Activated CD4-positive, alpha-beta T cell treated with anti-CD3 and anti-CD28 coated beads, Interleukin-2, amount 10 ng/mL, durations not matched to agents 7 days and 5 days (primary cell): ENCODE measurements at regions not wholly inside any gene's neighbourhood (a gene's known extent, or its start where the extent isn't known, plus 50 kb on each side); places are given as distances from the start of the nearest gene placed in this dataset.

Source experiments
- CTCF ChIA-PET: fragments of 350-600 bp; sonication (Branson Sonifier 250); formaldehyde crosslinking; loops from one replicate; lab custom pipeline; 2021; ENCODE audit warnings: antibody characterized with exemption; lab: Charles Lee
- POLR2A ChIA-PET: fragments of 350-600 bp; sonication (Branson Sonifier 250); formaldehyde crosslinking; loops from one replicate; lab custom pipeline; 2021; ENCODE audit warnings: antibody characterized with exemption; lab: Charles Lee
- DNase-seq: peaks from one replicate; pipeline ENCODE4 v3.0.0-alpha.2; 2020
- H3K27ac Mint-ChIP-seq: one replicate; pipeline ENCODE4 v1.8.0; 2021; ENCODE audit warnings: mild to moderate bottlenecking, moderate library complexity, mixed read lengths
- H3K27me3 Mint-ChIP-seq: one replicate; pipeline ENCODE4 v1.8.0; 2021; ENCODE audit warnings: mixed read lengths
- H3K36me3 Mint-ChIP-seq: one replicate; pipeline ENCODE4 v1.8.0; 2021; ENCODE audit warnings: low read depth, mixed read lengths
- H3K4me1 Mint-ChIP-seq: one replicate; pipeline ENCODE4 v1.8.0; 2021; ENCODE audit warnings: mixed read lengths
- H3K4me3 Mint-ChIP-seq: one replicate; pipeline ENCODE4 v1.8.0; 2021; ENCODE audit warnings: mild to moderate bottlenecking, moderate library complexity, mixed read lengths
- H3K9me3 Mint-ChIP-seq: one replicate; pipeline ENCODE4 v1.8.0; 2021; ENCODE audit warnings: mixed read lengths

DNA sequence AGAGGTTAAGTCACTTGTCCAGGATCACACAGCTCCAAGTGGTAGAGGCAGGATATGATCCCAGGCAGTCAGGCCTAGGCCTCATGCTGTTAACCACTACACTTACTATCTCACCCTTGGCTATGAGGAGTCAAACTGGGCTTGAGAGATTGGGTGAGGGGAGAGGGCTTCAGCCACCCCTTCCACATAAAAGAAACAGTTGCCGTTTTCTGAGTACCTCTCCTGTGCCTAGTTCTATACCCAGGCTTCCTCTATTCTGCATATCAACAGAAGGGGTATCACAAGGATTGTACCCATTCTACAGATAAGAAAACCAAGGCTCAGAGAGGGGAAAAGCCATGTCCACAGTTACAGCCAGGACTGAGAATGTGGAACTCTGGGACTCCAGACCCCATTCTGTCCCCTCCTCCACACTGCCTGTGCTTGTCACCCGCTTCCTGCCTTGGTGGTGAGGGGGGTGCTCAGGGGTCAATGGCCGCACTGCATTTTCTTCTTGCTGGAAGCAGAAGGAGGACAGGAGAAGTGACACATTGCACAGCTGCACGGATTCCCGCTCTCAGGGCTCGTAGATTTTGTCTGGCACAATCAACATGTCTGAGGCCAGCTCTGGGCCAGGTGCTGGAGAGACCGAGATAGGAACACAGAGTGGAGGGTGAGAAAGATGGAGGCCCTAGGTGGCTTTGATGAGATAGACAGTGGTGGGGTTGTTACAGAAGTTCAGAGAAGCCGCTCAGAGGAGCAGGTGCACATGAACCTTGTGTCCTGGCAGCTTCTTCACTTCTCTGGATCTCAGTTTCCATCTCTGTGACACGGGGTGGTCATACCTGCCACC is 108.4 kb upstream of the PTPN1 start:
- no peaks in the 10 kb centered on the region for H3K4me1 Mint-ChIP-seq
- ChIA-PET CTCF (no interaction called here), POLR2A (no interaction called here)
- H3K4me3 Mint-ChIP-seq = no peak overlapping the region
- H3K9me3 Mint-ChIP-seq = no peaks in the 10 kb centered on the region
- H3K27ac Mint-ChIP-seq = no peak overlapping the region
- DNase-seq = no peak
- H3K36me3 Mint-ChIP-seq = no peaks in the 10 kb centered on the region
- H3K27me3 Mint-ChIP-seq = peaks cover 17% of the 10 kb centered on the region

DNA sequence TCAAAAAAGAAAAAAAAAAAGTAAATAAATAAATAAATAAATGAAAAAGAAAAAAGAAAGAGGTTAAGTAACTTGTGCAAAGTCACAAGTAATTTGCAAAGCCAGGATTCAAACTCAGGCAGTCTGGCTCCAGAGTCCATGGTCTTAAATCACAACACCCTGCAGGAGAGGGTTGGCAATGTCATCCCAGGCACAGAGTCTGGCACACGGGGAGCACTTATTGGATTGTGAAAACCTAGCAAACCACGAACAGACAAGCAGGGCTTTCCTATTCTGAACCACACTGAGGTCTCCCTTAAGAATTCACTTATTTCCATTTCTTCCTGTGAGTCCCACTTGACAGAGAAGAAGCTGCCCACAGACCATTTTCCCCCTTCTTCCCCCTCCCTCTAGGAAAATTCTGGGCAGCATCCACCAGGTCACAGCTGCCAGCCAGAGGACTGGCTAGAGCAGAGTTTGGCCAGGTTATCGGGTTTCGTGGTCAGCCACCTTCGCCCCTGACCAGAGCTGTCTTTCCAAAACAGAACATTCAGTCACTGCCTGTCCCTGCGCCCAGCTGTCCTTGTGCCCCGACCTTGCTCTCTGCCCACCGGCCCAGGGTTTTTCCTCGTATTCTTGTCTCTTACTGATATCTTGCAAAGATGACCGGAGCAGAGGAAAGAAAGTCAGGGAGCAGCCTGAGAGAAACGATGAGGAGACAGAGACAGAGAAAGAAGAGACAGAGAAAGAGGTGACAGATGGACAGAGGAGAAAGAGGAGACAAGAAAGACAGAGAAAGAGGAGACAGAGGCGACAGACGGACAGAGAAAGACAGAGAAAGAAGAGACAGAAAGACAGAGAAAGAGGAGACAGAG is 106.4 kb upstream of the PTPN1 start:
- no peaks in the 10 kb centered on the region for H3K9me3 Mint-ChIP-seq
- no peak overlapping the region for H3K27ac Mint-ChIP-seq
- DNase-seq = no peak
- ChIA-PET POLR2A (no interaction called here), CTCF (interaction anchor here (0.6 to 1.4 kb wide), 2 partner anchors 11 to 525 kb away, joined by 3 to 5 read pairs; no protein-coding TSS in a partner anchor)
- peaks cover 19% of the 10 kb centered on the region for H3K27me3 Mint-ChIP-seq
- no peaks in the 10 kb centered on the region for H3K36me3 Mint-ChIP-seq
- H3K4me1 Mint-ChIP-seq = no peaks in the 10 kb centered on the region
- no peak overlapping the region for H3K4me3 Mint-ChIP-seq

DNA sequence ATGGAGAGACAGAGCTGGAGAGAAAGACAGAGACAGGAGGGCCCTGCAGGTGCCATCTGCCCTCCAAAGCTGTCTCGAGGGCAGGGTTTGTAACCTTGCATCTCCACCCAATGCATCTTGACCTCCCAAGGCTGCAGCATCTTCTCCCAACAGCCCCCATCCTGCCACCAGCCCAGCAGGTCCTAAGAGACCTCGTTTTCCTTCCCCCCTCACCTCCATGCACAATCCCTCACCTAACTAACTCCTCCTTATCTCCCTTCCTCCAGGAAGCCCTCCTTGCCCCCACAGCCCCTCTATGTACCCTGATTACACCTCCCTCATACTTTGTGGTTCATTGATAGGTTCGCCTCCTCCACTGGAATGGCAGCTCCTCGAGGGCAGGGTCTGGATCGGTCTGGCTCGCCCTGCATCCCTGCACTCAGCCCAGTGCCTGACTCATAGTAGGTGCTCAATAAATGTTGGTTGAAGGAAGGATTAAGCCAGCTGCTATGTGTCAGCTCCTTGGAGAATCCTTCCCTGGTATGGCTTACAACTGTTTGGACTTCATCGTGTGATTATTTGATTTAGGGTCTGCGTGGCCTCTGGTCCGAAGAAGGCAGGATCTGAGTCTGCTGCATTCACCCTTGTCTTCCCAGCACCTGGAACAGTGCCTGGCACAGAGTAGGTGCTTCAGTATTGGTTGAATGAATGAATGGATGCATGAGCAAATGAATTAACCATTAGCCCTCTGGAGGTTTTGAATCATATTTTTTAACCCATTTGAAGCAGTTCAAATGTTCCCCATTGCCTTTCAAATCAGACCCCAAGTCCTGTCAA is 105.6 kb upstream of the PTPN1 start:
- Mint-ChIP-seq H3K4me1 (no peaks in the 10 kb centered on the region), H3K27ac (no peak overlapping the region), H3K9me3 (no peaks in the 10 kb centered on the region), H3K27me3 (peaks cover 19% of the 10 kb centered on the region), H3K4me3 (no peak overlapping the region), H3K36me3 (no peaks in the 10 kb centered on the region)
- POLR2A ChIA-PET = no interaction called here
- CTCF ChIA-PET = interaction anchor here (0.6 to 1.4 kb wide), 3 partner anchors 12 to 525 kb away, joined by 3 to 5 read pairs (median 3); no protein-coding TSS in a partner anchor
- DNase-seq = no peak

DNA sequence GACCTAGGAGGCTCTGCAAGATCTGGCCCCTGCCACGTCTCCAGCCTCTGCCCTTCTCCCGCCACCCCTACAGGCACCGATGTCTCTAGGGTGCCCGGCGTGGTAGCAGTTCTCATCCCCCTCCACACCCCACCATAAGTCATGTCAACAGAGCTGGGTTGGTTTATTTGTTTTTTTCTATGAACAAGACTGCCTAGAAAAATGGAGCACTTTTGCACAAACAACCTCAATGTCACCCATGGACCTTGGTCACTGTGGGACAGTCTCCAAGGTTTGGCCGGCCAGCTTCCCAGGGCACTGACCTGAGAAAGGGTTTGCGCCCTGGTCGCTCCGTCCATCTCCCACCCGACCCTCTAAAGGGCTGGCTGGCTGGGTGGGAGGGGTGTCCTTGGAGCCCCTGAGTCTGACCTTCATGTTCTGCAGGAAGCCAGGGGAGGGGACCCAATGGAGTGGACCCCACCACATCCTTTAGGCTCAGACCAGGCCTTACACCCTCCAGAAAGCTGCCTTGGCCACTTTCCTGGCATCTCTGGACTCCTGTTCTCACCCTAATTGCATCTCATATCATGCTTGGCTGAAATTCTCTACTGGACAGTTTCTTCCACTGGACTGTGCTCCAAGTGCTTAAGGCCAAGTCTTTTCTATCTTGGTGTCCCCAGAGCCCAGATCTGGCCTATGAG is 104.8 kb upstream of the PTPN1 start:
- Mint-ChIP-seq H3K36me3 (no peaks in the 10 kb centered on the region), H3K27ac (no peak overlapping the region), H3K4me1 (no peaks in the 10 kb centered on the region), H3K4me3 (no peak overlapping the region), H3K27me3 (peaks cover 19% of the 10 kb centered on the region), H3K9me3 (no peaks in the 10 kb centered on the region)
- DNase-seq = no peak
- CTCF ChIA-PET = interaction anchor here (1.4 kb wide), 1 partner anchor 13 kb away, joined by 3 read pairs; no protein-coding TSS in a partner anchor
- POLR2A ChIA-PET = no interaction called here

DNA sequence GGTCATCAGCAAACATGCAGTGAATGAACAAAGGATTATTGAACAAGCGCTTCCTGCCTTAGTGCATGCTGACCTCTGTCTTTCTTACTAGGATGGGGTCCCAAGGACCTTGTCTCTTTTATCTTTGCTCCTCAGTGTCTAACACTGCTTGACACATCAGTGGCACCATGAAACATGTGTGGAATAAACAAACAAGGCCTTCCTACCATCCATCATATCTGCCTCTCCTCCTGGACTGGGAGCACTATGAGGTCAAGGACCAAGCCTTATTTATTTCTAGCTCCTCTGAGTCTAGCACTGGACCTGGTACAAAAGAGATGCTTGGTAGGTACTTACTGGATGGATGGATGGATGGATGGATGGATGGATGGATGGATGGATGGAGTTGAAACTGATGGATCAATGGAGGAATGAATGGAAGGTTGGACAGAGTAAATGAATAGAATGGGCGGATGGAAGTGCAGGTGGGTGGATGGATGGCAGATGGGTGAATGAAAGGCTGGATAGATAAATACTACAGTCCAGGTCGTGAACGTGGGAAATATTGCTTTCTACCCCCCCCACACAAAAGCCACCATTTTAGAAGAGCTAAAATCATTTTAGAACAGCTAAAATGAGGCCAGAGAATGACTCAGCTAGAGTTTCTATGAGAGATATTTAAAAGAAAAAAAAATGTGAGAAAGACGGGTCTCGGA is 104.1 kb upstream of the PTPN1 start:
- ChIA-PET CTCF (no interaction called here), POLR2A (no interaction called here)
- Mint-ChIP-seq H3K4me1 (no peaks in the 10 kb centered on the region), H3K4me3 (no peak overlapping the region), H3K9me3 (no peaks in the 10 kb centered on the region), H3K27me3 (peaks cover 19% of the 10 kb centered on the region), H3K27ac (no peak overlapping the region), H3K36me3 (no peaks in the 10 kb centered on the region)
- no peak for DNase-seq

DNA sequence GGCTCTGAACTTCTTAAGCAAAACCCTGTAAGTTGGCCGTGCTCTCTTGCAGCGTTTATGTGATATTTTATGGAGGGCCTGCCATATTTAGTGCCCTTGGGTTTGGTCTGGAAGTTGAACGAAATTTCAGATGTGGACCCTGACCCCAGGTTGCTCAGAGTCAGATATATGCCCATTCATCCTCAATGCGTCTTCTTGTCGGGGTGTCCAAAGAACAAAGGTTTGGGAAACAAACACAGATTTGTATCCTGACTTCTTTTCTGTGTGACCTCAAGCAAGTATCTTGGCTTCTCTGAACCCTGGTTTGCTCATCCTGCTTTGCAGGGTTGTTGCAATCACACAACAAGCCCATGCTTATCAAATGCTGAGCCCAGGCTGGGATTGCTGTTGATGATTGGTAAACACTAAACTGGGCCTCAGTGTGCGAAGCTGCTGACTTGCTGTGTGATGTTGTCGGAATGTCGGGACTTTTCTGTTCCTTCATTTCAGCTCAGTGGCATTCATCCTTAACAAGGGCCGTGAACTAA is 103.5 kb upstream of the PTPN1 start:
- no peak overlapping the region for H3K4me3 Mint-ChIP-seq

DNA sequence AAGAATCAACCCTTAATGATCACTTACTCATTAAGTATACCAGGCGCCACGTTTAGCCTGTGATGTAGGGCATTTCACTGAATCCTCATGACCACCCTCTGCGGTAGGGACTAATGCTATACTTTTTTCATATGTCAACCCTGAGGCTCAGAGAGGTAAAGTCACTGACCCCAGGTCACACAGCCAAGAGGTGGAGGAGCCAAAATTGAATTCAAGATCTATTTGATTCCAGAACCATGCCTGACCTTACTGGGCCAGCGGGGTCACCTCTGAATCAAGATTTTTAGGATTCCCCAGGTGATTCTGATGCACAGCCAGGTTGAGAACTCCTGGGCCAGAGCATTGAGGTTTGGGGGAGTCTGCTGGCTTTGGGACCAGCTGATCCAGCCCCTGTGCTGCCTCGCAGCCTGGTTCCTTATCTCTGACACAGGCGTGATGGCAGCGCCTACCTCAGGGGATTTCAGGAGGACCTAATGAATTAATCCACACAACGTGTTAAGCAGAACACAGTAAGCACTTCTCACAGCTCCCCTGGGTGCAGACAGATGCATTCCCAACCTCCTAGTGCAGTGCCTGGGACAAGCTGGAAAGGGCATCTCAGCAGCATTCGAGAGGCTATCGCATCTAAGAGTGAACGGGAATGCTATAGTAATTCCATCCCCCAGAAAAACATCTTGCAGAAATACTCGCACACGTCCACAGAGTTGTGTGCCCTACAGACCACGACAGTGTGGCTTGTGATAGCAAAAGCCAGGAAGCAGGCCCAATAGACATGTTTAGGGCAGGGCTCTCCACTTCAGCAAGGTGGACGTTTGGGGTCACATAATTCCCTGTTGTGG is 101.4 kb upstream of the PTPN1 start:
- Mint-ChIP-seq H3K9me3 (no peaks in the 10 kb centered on the region), H3K27me3 (peaks cover 20% of the 10 kb centered on the region), H3K27ac (no peak overlapping the region), H3K36me3 (no peaks in the 10 kb centered on the region), H3K4me3 (no peak overlapping the region), H3K4me1 (no peaks in the 10 kb centered on the region)
- CTCF ChIA-PET = no interaction called here
- POLR2A ChIA-PET = no interaction called here
- no peak for DNase-seq

More for the DNA sequence above, 103.5 kb upstream of the PTPN1 start:
- no peak overlapping the region for H3K27ac Mint-ChIP-seq
- DNase-seq = no peak
- ChIA-PET POLR2A (no interaction called here), CTCF (no interaction called here)
- peaks cover 19% of the 10 kb centered on the region for H3K27me3 Mint-ChIP-seq
- no peaks in the 10 kb centered on the region for H3K9me3 Mint-ChIP-seq
- H3K36me3 Mint-ChIP-seq = no peaks in the 10 kb centered on the region
- no peaks in the 10 kb centered on the region for H3K4me1 Mint-ChIP-seq

DNA sequence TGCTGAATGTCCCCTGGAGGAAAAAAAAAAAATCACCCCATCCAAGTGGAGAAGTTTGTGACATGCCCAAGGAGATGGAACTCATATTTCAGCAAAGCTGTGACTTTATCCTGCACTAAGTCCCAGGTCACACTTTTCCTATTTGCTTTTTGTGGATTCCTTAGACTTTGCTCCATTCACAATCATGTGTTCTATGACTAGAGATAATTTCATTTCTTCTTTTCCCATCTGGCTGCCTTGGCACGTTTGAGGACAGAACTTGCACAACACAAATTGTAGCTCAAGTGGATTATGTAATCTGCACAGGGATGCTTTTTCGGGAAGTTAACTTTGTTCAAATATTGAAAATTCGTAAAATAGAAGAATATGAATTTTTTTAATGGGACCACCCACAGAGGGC is 100.7 kb upstream of the PTPN1 start:
- CTCF ChIA-PET = no interaction called here
- no peak for DNase-seq
- POLR2A ChIA-PET = no interaction called here
- H3K36me3 Mint-ChIP-seq = no peaks in the 10 kb centered on the region
- no peaks in the 10 kb centered on the region for H3K4me1 Mint-ChIP-seq
- peaks cover 13% of the 10 kb centered on the region for H3K27me3 Mint-ChIP-seq
- H3K9me3 Mint-ChIP-seq = no peaks in the 10 kb centered on the region
- H3K4me3 Mint-ChIP-seq = no peak overlapping the region
- no peak overlapping the region for H3K27ac Mint-ChIP-seq

DNA sequence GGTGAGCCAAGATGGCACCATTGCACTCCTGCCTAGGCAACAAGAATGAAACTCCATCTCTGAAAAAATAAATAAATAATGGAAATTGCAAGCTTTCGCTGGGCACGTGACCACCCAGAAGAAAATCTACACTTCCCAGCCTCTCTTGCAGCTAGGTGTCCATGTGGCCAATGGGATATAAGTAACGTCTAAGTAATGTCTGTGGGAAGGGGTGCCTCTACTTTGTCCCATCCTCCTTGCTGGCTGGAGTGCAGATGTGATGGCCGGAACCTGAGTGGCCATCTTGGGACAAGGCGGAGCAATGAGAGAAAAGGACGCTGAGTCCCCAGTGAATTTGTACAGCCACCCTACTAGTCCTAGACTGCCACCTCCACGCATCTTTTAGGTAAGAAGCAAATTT is 99.8 kb upstream of the PTPN1 start:
- H3K27me3 Mint-ChIP-seq = peaks cover 7% of the 10 kb centered on the region
- ChIA-PET POLR2A (no interaction called here), CTCF (no interaction called here)
- no peaks in the 10 kb centered on the region for H3K4me1 Mint-ChIP-seq
- H3K27ac Mint-ChIP-seq = no peak overlapping the region
- no peaks in the 10 kb centered on the region for H3K9me3 Mint-ChIP-seq
- DNase-seq = no peak
- H3K4me3 Mint-ChIP-seq = no peak overlapping the region
- H3K36me3 Mint-ChIP-seq = no peaks in the 10 kb centered on the region

DNA sequence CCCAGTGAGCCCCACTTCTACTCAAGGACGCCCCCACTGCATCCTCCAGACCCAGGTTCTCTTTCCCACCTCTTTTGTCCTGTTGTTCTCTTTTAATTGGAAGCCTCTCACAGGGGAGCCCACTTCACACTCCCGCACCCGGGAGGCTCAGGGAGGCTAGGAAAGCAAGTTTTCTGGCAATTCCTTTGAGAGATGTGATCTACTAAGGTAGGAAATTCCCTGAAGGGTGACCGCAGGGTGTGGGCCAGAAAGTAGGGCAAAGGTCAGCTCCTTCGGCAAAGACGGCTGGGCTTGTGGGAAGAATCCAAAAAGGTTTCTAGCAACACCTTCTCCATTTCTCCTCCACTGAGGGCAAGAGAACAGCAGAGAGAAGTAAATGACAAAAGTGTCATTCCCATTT is 98.1 kb upstream of the PTPN1 start:
- ChIA-PET CTCF (no interaction called here), POLR2A (no interaction called here)
- peaks cover 7% of the 10 kb centered on the region for H3K27me3 Mint-ChIP-seq
- no peak overlapping the region for H3K4me3 Mint-ChIP-seq
- no peak for DNase-seq
- no peaks in the 10 kb centered on the region for H3K4me1 Mint-ChIP-seq
- no peaks in the 10 kb centered on the region for H3K9me3 Mint-ChIP-seq
- H3K27ac Mint-ChIP-seq = no peak overlapping the region
- no peaks in the 10 kb centered on the region for H3K36me3 Mint-ChIP-seq

DNA sequence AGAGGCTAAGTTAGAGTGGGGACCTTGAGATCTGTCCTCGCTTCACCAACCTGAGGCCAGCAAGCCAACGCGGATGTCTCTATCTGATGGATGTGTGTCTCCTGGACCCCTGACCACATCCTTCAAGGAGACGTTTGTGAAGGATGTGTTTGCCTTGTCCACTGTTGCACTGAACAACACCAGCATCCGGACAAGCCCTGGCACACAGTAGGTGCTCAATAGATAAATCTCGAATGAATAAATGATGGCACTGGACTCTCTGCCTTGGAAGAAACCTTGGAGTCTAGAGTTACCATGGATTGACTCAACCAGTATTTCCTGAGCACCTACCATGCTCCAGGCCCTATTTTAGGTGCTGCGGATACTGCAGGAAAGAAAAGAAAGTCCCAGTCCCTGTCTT is 97.7 kb upstream of the PTPN1 start:
- ChIA-PET CTCF (no interaction called here), POLR2A (no interaction called here)
- Mint-ChIP-seq H3K4me3 (no peak overlapping the region), H3K27ac (no peak overlapping the region), H3K9me3 (no peaks in the 10 kb centered on the region), H3K4me1 (no peaks in the 10 kb centered on the region), H3K27me3 (peaks cover 7% of the 10 kb centered on the region), H3K36me3 (no peaks in the 10 kb centered on the region)
- no peak for DNase-seq
